Endothelial cell of umbilical vein (primary cell): ENCODE measurements at regions not wholly inside any gene's neighbourhood (a gene's known extent, or its start where the extent isn't known, plus 50 kb on each side); places are given as distances from the start of the nearest gene placed in this dataset.

Experiments
- BruUV-seq: library from RNA; stranded (reverse); fragments of 400-500 nt; replicated peaks from 2 replicates; lab custom pipeline; 2021; lab: Mats Ljungman, UMichigan
- CTCF ChIA-PET: fragments of 300-600, 350-600 bp; sonication (Branson Sonifier 250); formaldehyde crosslinking; loops from one replicate; lab custom pipeline; 2021; ENCODE audit warnings: antibody characterized with exemption, inconsistent platforms; lab: Charles Lee
- POLR2A ChIA-PET: fragments of 300-600, 350-600 bp; sonication (Branson Sonifier 250); formaldehyde crosslinking; loops from one replicate; lab custom pipeline; 2021; ENCODE audit warnings: antibody characterized with exemption, inconsistent platforms; lab: Charles Lee
- DNase-seq: peaks from one replicate; pipeline ENCODE4 v3.0.0-alpha.2; 2011; ENCODE audit warnings: low read depth, low spot score
- FAIRE-seq: peaks from 2 replicates; lab custom pipeline; 2011; peaks lifted over from hg19 to GRCh38; lab: Jason Lieb, UNC
- H2AFZ ChIP-seq: 2 replicates; pipeline ENCODE4 v1.6.0; 2012; ENCODE audit warnings: low read depth, low read length, control low read depth, inconsistent platforms
- H3K27ac ChIP-seq: 2 replicates; pipeline ENCODE4 v1.5.1; 2011; ENCODE audit warnings: low read depth, mild to moderate bottlenecking, control low read depth, low read length, moderate library complexity; ENCODE audit not compliant: insufficient read depth
- H3K27me3 ChIP-seq, 2 experiments: 2 replicates each; pipeline versions ENCODE4 v1.6.0 to v1.6.1; 2011; ENCODE audit warnings: low read length in 2 of 2, mixed read lengths in 1 of 2; ENCODE audit not compliant: control insufficient read depth in 2 of 2, insufficient read depth in 2 of 2
- H3K36me3 ChIP-seq, 2 experiments: 2 replicates in 1 of 2; 3 replicates in 1 of 2; pipeline ENCODE4 v1.5.1; 2011; ENCODE audit warnings: low read length in 2 of 2, mild to moderate bottlenecking in 1 of 2, moderate library complexity in 1 of 2; ENCODE audit not compliant: control insufficient read depth in 2 of 2, insufficient read depth in 2 of 2; ENCODE audit errors: extremely low read depth in 1 of 2
- H3K4me1 ChIP-seq: 3 replicates; pipeline ENCODE4 v1.5.1; 2011; ENCODE audit warnings: mild to moderate bottlenecking, low read length; ENCODE audit not compliant: control insufficient read depth, insufficient read depth; ENCODE audit errors: extremely low read depth
- H3K4me2 ChIP-seq: 2 replicates; pipeline ENCODE4 v1.6.1; 2011; ENCODE audit warnings: low read length, control low read depth, mixed read lengths; ENCODE audit not compliant: insufficient read depth
- H3K4me3 ChIP-seq, 3 experiments: fragments of 200-600 bp in 1 of 3; sonication (generic), shearing (Covaris generic) in 1 of 3; replicated peaks in 1 of 3; 2 replicates each; pipeline ENCODE4 v1.5.1; 2011 to 2016; ENCODE audit warnings: control low read depth in 3 of 3, low read length in 3 of 3, mild to moderate bottlenecking in 2 of 3, inconsistent platforms in 1 of 3, low read depth in 1 of 3, moderate library complexity in 1 of 3; ENCODE audit not compliant: insufficient read depth in 1 of 3
- H3K79me2 ChIP-seq: 2 replicates; pipeline ENCODE4 v1.6.0; 2012; ENCODE audit warnings: low read length, inconsistent platforms; ENCODE audit not compliant: control insufficient read depth, insufficient read depth
- H3K9ac ChIP-seq: replicated peaks from 2 replicates; pipeline ENCODE3; 2011; ENCODE audit warnings: low read length, control low read depth; ENCODE audit not compliant: insufficient read depth; ENCODE audit errors: extremely low read depth
- H3K9me1 ChIP-seq: replicated peaks from 3 replicates; pipeline ENCODE4 v1.6.0; 2011; ENCODE audit warnings: mild to moderate bottlenecking, low read length; ENCODE audit not compliant: control insufficient read depth, insufficient read depth; ENCODE audit errors: extremely low read depth
- H3K9me3 ChIP-seq: replicated peaks from 2 replicates; pipeline ENCODE4 v1.5.1; 2012; ENCODE audit warnings: low read length, inconsistent platforms; ENCODE audit not compliant: control insufficient read depth, insufficient read depth
- H4K20me1 ChIP-seq: replicated peaks from 2 replicates; pipeline ENCODE3; 2011; ENCODE audit warnings: mild to moderate bottlenecking, low read length; ENCODE audit not compliant: control insufficient read depth, insufficient read depth; ENCODE audit errors: extremely low read depth
- CTCF ChIP-seq, 2 donors: IDR thresholded peaks; 1 replicate in 1 of 2; 2 replicates in 1 of 2; pipeline ENCODE4 v1.5.1; 2011; ENCODE audit warnings: low read length in 2 of 2, mild to moderate bottlenecking in 2 of 2, moderate library complexity in 2 of 2, control low read depth in 1 of 2, inconsistent platforms in 1 of 2, low read depth in 1 of 2; ENCODE audit not compliant: insufficient read depth in 1 of 2; ENCODE audit errors: extremely low read depth in 1 of 2
- EZH2 ChIP-seq: IDR thresholded peaks from 2 replicates; pipeline ENCODE4 v1.6.1; 2012; ENCODE audit warnings: borderline replicate concordance, low read depth, mild to moderate bottlenecking, moderate library complexity, low read length, inconsistent platforms; ENCODE audit not compliant: severe bottlenecking
- FOS ChIP-seq: IDR thresholded peaks from 2 replicates; pipeline ENCODE4 v1.6.1; 2011; ENCODE audit warnings: mild to moderate bottlenecking, low read length, moderate library complexity, borderline replicate concordance; ENCODE audit not compliant: insufficient read depth
- GATA2 ChIP-seq: IDR thresholded peaks from 2 replicates; pipeline ENCODE4 v1.7.0; 2011; ENCODE audit warnings: low read depth, mild to moderate bottlenecking, moderate library complexity, mixed read lengths, low read length; ENCODE audit not compliant: insufficient read length, insufficient read depth
- JUN ChIP-seq: IDR thresholded peaks from 2 replicates; pipeline ENCODE4 v1.6.1; 2011; ENCODE audit warnings: borderline replicate concordance, low read depth; ENCODE audit not compliant: insufficient read length, insufficient read depth
- MAX ChIP-seq: IDR thresholded peaks from 2 replicates; pipeline ENCODE4 v1.6.1; 2011; ENCODE audit not compliant: insufficient read depth, insufficient read length
- MYC ChIP-seq: IDR thresholded peaks from one replicate; pipeline ENCODE4 v1.6.1; 2011; ENCODE audit warnings: mild to moderate bottlenecking, low read depth, low read length
- POLR2A ChIP-seq: IDR thresholded peaks from 2 replicates; pipeline ENCODE4 v1.6.1; 2012; ENCODE audit warnings: low read depth, mild to moderate bottlenecking, control low read depth, low read length
- POLR2AphosphoS5 ChIP-seq: IDR thresholded peaks from 2 replicates; pipeline ENCODE4 v1.6.1; 2012; ENCODE audit warnings: low read depth, mild to moderate bottlenecking, control low read depth, low read length, moderate library complexity; ENCODE audit not compliant: insufficient read depth
- dilution Hi-C: fragments of 300-500 bp; cut with MboI; formaldehyde crosslinking; loops from one replicate; pipeline ENCODE4 v1.15.0; 2019; ENCODE audit warnings: low sequenced_read_pairs; ENCODE audit not compliant: extremely low pct_ligation_motif_present
- intact Hi-C: fragments of 100-400 bp; cut with micrococcal nuclease; formaldehyde crosslinking; loops from one replicate; pipeline ENCODE4 v1.10.0; 2022

- no peak overlapping the region for H3K4me3 ChIP-seq
- TF ChIP-seq JUN (no peak), EZH2 (no peak), CTCF (IDR thresholded peaks at IDR 0.05; ENCODE audit: extremely low read depth in 1 of 2, insufficient read depth in 1 of 2, low read depth in 1 of 2, low read length in 2 of 2) (no peak), POLR2A (no peak), MAX (no peak), FOS (no peak), GATA2 (no peak), POLR2AphosphoS5 (no peak), MYC (no peak)
- H3K9me3 ChIP-seq, result peaks cover under 1% of the 10 kb centered on the region
- ChIA-PET CTCF (no interaction called here), POLR2A (no interaction called here)
- H3K36me3 ChIP-seq, result no peaks in the 10 kb centered on the region
- no peak overlapping the region for H3K4me2 ChIP-seq
- dilution Hi-C loops, result no loop called here
- intact Hi-C loops, result no loop called here
- H3K27ac ChIP-seq, result no peak overlapping the region
- no peak overlapping the region for H3K9ac ChIP-seq
- H2AFZ ChIP-seq, result no peak overlapping the region
- no TSS peak for BruUV-seq
- DNase-seq (no peak), FAIRE-seq (no peak)
- H3K79me2 ChIP-seq, result no peaks in the 10 kb centered on the region
- no peaks in the 10 kb centered on the region for H3K9me1 ChIP-seq
- H3K27me3 ChIP-seq, result no peaks in the 10 kb centered on the region
- no peaks in the 10 kb centered on the region for H3K4me1 ChIP-seq
- H4K20me1 ChIP-seq, result no peaks in the 10 kb centered on the region
Measured at GRCh38 chr2:2733818-2734217, 402.7 kb upstream of the MYT1L start.
